Hippocampal formation (tissue), 2 donors: ENCODE measurements at regions not wholly inside any gene's neighbourhood (a gene's known extent, or its start where the extent isn't known, plus 50 kb on each side); places are given as distances from the start of the nearest gene placed in this dataset.

ENCODE experiments used
- DNase-seq, 2 donors: peaks; one replicate each; lab custom pipeline; 2025; lab: John Stamatoyannopoulos, UW

GRCh38 chr2:200752332-200752731, 59.4 kb upstream of the BZW1 start:
- DNase-seq = no peak

GRCh38 chr2:200752835-200753234, 58.9 kb upstream of the BZW1 start:
- no peak for DNase-seq

GRCh38 chr2:200756618-200757321, 54.9 kb upstream of the BZW1 start:
- no peak for DNase-seq

GRCh38 chr2:200757399-200757798, 54.3 kb upstream of the BZW1 start:
- no peak for DNase-seq

GRCh38 chr2:200758341-200758740, 53.4 kb upstream of the BZW1 start:
- DNase-seq = no peak

GRCh38 chr2:200761266-200761665, 50.4 kb upstream of the BZW1 start:
- DNase-seq = no peak
